Stimulated activated CD4-positive, alpha-beta T cell treated with anti-CD3 and anti-CD28 coated beads, TNF-alpha, amount 100 ng/mL, for 1 hour (primary cell): ENCODE measurements at regions not wholly inside any gene's neighbourhood (a gene's known extent, or its start where the extent isn't known, plus 50 kb on each side); places are given as distances from the start of the nearest gene placed in this dataset.
"Not testable (repeated sequence)": the region's sequence is repeated elsewhere in the genome, so short reads cannot be mapped to it uniquely, and the experiment has no call there.

Experiments
- DNase-seq, 3 donors: peaks; one replicate each; pipeline ENCODE4 v3.0.0-alpha.2; 2020; ENCODE audit warnings: low read depth in 3 of 3, low spot score in 1 of 3

- DNase-seq, result no peak
Observed at GRCh38 chr7:65453341-65454030, 79.8 kb downstream of the ZNF92 start.

DNA sequence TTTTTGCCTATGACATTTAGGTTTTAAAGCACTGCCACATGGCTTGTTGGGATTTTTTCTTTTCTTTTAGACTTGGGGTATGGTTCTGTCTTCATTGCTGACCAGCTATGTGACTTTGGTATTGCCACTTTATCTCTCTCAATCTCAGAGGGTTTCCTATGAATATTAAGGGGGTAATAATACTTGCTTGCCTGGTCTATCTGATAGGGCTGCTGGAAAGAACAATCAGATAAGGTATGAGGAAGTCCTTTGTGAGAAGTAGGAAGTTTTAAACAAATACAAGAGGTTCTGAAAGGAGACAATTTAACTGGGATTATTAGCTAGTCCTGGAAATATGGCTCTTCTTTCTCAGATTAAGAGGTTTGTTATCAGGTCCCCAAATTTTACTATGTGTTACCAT, 80.8 kb downstream of the ZNF92 start:
- no peak for DNase-seq

DNA sequence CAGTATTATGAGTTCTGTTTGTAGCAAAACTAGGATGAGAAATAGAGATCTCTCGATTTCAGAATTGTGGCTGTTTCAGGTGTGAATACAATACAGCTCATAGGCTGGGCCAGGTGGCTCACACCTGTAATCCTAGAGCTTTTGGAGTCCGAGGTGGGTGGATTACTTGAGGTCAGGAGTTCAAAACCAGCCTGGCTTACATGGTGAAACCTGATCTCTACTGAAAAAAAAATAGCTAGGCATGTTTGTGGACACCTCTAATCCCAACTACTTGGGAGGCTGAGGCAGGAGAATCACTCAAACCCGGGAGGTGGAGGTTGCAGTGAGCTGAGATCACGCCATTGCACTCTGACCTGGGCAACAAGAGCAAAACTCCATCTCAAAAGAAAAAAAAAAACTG, 81.4 kb downstream of the ZNF92 start:
- not testable (repeated sequence) for DNase-seq

- DNase-seq, result no peak
Observed at GRCh38 chr7:65457705-65458104, 84.0 kb downstream of the ZNF92 start.

DNA sequence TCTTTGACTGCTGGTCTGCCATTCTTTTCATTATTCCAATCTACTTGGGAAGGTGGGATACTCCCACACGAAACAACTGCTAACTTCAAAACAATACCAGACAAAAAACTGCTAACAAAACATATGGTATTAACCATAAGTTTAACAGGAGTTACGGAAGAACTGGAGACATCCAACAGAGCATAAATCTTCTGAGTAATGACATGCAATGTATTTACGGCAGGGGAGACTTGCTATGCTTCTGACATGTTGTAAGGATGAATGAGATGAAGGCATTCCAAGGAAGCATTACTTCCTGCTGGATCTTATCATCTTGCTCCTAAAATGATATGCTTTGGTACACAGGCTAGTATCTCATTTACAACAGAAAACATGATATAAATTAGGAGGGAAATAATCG, 85.8 kb downstream of the ZNF92 start:
- DNase-seq, result no peak

DNA sequence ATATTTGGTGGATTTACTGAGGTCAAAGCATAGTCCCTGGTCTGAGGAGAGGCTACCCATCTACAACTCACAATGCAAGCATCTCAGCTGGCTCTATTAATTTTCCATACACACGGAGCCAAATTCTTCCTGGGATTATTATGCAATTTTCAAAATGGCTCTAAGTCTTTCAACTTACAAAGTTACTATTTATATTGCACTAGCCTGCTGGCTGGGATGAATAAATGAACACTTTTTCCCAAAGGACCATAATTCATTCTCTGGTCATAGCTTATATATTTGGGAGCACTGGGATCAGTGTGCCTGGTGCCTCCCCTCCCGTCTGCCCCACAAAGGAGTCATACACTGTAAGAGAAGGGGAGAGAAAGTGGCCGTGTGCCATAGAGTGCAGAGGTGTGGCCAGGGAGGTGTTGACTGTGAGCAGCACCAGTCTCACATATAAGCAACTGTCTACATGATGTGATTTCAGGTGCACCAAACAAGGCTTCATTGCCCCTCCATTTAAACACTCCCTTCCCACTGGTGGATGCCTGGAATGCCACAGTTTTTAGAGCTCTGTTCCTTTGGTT, 88.6 kb downstream of the ZNF92 start:
- DNase-seq, result no peak

DNA sequence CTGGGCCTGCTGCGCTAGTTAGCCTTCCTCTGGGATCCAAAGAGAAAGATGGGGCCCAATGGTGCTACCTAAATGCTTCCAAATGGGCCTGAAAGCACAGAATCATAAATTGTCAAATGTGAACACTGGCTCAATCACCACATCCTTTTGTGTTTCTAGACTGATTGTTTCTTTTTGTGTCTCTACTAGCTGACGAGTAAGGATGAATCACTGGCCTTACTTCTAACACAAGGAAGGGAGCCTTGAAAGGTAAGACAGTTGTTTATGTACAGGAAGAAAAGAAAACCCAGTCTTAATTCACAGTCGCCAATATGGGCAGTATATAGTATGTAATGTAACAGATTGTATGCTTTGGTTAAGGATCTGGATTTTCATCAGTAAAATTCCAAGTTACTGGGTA, 89.5 kb downstream of the ZNF92 start:
- DNase-seq, result no peak

- DNase-seq, result not testable (repeated sequence)
Observed at GRCh38 chr7:65469919-65470558, 96.4 kb downstream of the ZNF92 start.

GRCh38 chr7:65471587-65471986, 97.9 kb downstream of the ZNF92 start:
- DNase-seq, result no peak

DNA sequence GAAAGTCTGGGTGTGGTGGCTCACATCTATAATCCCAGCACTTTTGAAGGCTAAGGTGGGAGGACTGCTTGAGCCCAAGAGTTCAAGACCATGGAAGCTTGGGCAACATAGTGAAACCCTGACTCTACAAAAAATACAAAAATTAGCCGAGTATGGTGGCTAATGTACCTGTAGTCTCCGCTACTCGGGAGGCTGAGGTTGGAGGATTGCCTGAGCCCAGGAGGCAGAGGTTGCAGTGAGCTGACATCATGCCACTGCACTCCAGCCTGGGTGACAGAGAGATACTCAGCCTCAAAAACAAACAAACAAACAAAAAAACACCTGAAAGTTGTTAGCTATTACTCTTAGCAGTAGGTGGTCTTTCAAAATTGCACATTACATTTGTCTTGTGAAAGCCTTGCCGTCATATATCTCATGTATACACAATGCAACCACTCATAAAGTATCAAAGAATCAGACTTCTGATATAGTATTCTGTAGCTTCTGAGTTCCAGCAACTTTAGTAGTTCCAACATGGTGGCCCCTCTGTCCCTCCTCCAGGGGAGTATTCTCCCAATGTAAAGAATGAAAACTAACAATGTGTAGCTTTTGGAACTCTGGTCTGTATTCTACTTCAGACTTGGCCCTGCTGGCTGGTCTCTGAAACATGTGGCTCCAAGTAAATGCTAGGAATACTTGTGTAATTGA, 101.5 kb downstream of the ZNF92 start:
- no peak for DNase-seq

DNA sequence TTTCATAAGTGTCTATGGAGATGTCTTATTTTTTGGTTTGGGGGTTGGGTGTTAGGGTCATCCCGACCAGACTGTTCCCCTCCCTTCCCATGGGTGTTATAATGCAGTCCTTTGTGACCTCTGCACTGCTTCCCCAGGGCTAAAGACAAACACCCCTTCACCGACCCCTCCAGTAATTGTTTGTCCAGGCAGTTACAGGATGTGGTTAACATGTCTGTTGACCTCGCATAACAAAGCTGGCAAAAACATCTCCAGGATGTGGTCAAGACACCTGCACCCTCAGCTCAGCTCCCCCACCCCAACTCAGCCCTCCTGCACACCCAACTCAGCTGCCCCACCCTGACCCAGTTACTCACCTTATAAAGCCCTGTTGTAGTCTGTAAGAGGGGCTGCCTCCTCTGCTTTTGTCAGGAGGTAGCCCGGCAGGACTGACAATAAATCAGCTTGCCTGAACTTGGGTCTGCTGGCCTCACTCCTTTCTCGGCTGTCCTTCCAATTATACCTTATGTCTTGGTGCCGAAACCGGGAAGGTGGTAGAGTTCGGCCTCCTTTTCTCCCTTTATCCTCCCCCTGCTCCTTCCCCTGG, 102.2 kb downstream of the ZNF92 start:
- no peak for DNase-seq

DNA sequence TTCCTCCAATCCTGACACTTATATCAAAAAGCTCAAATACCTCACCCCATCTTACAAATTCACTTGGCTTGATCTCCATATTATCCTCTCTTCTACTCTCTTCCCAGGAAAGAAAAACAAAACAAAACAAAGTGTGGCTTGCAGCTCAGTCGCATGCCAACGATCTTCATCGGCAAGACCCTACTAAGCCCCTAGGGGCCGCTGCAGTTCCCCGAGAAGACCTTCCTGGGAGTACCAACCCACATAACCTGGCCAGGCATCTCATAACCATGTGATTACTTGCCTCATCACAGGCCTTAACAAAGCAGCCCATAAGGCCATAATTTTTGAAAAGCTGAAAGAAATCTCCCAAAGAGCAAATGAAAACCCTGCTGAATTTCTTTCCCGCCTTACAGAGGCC, 103.7 kb downstream of the ZNF92 start:
- no peak for DNase-seq

- no peak for DNase-seq
Observed at GRCh38 chr7:65489260-65489767, 115.7 kb downstream of the ZNF92 start.

GRCh38 chr7:65496697-65497096, 123.0 kb downstream of the ZNF92 start:
- DNase-seq, result not testable (repeated sequence)

GRCh38 chr7:65503434-65504152, 129.9 kb downstream of the ZNF92 start:
- no peak for DNase-seq

GRCh38 chr7:65504504-65505319, 131.1 kb downstream of the ZNF92 start:
- not testable (repeated sequence) for DNase-seq

DNA sequence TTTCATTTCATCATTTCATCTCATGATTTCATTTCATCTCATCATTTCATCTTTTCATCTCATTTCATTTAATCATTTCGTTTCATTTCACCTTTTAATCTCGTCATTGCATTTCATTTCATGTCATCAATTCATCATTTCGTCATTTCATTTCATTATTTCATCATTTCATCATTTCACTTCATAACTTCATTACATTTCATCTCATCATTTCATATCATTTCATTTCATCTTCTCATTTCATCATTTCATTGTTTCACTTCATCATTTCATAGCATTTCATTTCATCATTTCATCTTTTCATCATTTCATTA, 131.6 kb downstream of the ZNF92 start:
- DNase-seq, result not testable (repeated sequence)

GRCh38 chr7:65508581-65509367, 135.1 kb downstream of the ZNF92 start:
- DNase-seq, result not testable (repeated sequence)
